ENCODE measurements at regions not wholly inside any gene's neighbourhood (a gene's known extent, or its start where the extent isn't known, plus 50 kb on each side); places are given as distances from the start of the nearest gene placed in this dataset.
A peak's percentile ranks its signal among the peaks of the same experiment; 100 is the strongest.
"Not testable (repeated sequence)": the region's sequence is repeated elsewhere in the genome, so short reads cannot be mapped to it uniquely, and the experiment has no call there.

GRCh38 chr6:37566111-37566949 lies 66.6 kb upstream of the CCDC167 start:
- POLR2A ChIA-PET = interaction anchor here (1.1 to 2.0 kb wide), 4 partner anchors 9 to 31 kb away, joined by 3 to 6 read pairs (median 4); no protein-coding TSS in a partner anchor
- ATAC-seq (ENCODE audit: low read depth) = peak; percentile 65
- H3K4me3 Mint-ChIP-seq = peak overlapping the region; percentile 60
- H3K36me3 Mint-ChIP-seq (ENCODE audit: low read depth) = no peaks in the 10 kb centered on the region
- TF ChIP-seq CTCF (IDR thresholded peaks at IDR 0.05) = no peak
- no peak overlapping the region for H3K27ac Mint-ChIP-seq
- peaks cover 63% of the 10 kb centered on the region for H3K4me1 Mint-ChIP-seq
- peak; percentile 77 for DNase-seq
- H3K9me3 Mint-ChIP-seq = no peaks in the 10 kb centered on the region
- intact Hi-C loops (cut with micrococcal nuclease) = loop anchor here (1.0 kb wide), 8 partner anchors 12 to 446 kb away; no protein-coding TSS in a partner anchor
- CTCF ChIA-PET = interaction anchor here (0.8 to 10.2 kb wide), 16 partner anchors 12 to 241 kb away, joined by 3 to 158 read pairs (median 6); no protein-coding TSS in a partner anchor
- no peaks in the 10 kb centered on the region for H3K27me3 Mint-ChIP-seq

DNA sequence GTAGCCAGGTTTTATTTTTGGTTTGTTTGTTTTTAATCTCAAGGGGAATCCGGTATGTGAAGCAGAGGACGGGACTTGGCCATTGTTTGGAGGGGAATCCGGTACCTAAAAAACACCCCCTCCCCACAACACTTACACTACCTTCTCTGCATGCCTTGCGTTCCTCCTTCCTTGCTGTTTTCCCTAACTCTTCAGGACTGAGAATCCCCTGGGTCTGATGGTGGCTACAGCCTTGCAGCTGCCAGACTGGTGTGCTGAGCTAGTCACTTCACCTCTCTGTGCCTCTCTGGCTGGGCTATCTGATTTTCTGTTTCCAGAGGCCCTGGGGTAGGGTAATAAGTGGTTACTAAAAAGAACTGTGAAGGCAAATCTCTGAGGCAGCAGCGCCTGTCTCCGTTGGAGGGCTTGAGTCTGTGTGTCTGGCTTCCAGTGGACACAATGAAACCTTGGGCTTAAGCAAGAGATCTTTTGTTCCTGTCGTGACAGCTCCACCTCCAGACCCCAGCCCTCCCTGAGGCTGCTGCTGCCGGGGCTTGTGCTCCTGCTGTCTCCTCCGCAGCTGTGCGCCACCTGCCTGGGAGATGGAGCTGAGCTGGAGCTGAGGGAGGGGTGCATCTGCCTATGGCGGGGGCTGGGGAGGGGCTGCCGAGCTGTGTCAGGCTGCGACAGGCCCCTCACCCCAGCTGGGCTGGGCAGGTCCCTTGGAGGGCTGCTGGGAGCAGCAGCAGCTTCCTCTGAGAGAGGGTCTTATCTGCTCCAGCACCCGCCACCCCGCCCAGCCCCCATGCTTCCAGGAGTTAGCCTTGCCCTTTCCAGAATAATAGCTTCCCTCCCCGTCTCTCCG lies 65.8 kb upstream of the CCDC167 start:
- H3K4me1 Mint-ChIP-seq = peaks cover 68% of the 10 kb centered on the region
- intact Hi-C loops (cut with micrococcal nuclease) = loop anchor here (1.0 kb wide), 8 partner anchors 11 to 447 kb away; no protein-coding TSS in a partner anchor
- ChIA-PET POLR2A (interaction anchor here (1.4 to 2.0 kb wide), 3 partner anchors 8 to 30 kb away, joined by 3 to 6 read pairs (median 5); no protein-coding TSS in a partner anchor), CTCF (interaction anchor here (0.7 to 10.2 kb wide), 16 partner anchors 11 to 240 kb away, joined by 3 to 158 read pairs (median 6); no protein-coding TSS in a partner anchor)
- H3K9me3 Mint-ChIP-seq = no peaks in the 10 kb centered on the region
- no peak for TF ChIP-seq CTCF (IDR thresholded peaks at IDR 0.05)
- peak overlapping the region; percentile 60 for H3K4me3 Mint-ChIP-seq
- no peaks in the 10 kb centered on the region for H3K36me3 Mint-ChIP-seq (ENCODE audit: low read depth)
- no peaks in the 10 kb centered on the region for H3K27me3 Mint-ChIP-seq
- ATAC-seq (ENCODE audit: low read depth) (no peak), DNase-seq (no peak)
- peak overlapping the region; percentile 7 for H3K27ac Mint-ChIP-seq

- CTCF ChIA-PET = interaction anchor here (0.6 to 10.2 kb wide), 4 partner anchors 8 to 135 kb away, joined by 3 to 158 read pairs (median 4); partner anchors contain the start of gene MDGA1
- intact Hi-C loops (cut with micrococcal nuclease) = loop anchor here (1.0 to 2.0 kb wide), 3 partner anchors 10 to 60 kb away; no protein-coding TSS in a partner anchor
- H3K27ac Mint-ChIP-seq = peak overlapping the region; percentile 90
- not testable (repeated sequence) for ATAC-seq (ENCODE audit: low read depth); H3K36me3 Mint-ChIP-seq (ENCODE audit: low read depth); H3K9me3 Mint-ChIP-seq; H3K27me3 Mint-ChIP-seq; H3K4me3 Mint-ChIP-seq; DNase-seq
- POLR2A ChIA-PET = interaction anchor here (1.1 to 3.0 kb wide), 6 partner anchors 8 to 68 kb away, joined by 3 to 33 read pairs (median 8); partner anchors contain the start of gene CCDC167
- H3K4me1 Mint-ChIP-seq = peaks cover 87% of the 10 kb centered on the region
These were observed 63.2 kb upstream of the CCDC167 start for GRCh38 chr6:37562926-37563288.

- peaks cover 98% of the 10 kb centered on the region for H3K4me1 Mint-ChIP-seq
- POLR2A ChIA-PET = interaction anchor here (2.0 to 2.2 kb wide), 2 partner anchors 14 to 23 kb away, joined by 8 read pairs; no protein-coding TSS in a partner anchor
- H3K4me3 Mint-ChIP-seq = peak overlapping the region; percentile 60
- H3K9me3 Mint-ChIP-seq = no peaks in the 10 kb centered on the region
- ATAC-seq (ENCODE audit: low read depth) (no peak), DNase-seq (no peak)
- TF ChIP-seq CTCF (IDR thresholded peaks at IDR 0.05) = no peak
- no peaks in the 10 kb centered on the region for H3K27me3 Mint-ChIP-seq
- intact Hi-C loops (cut with micrococcal nuclease) = no loop called here
- H3K36me3 Mint-ChIP-seq (ENCODE audit: low read depth) = no peaks in the 10 kb centered on the region
- CTCF ChIA-PET = no interaction called here
- H3K27ac Mint-ChIP-seq = peak overlapping the region; percentile 90
These were observed 61.7 kb upstream of the CCDC167 start for GRCh38 chr6:37561361-37561760.

DNA sequence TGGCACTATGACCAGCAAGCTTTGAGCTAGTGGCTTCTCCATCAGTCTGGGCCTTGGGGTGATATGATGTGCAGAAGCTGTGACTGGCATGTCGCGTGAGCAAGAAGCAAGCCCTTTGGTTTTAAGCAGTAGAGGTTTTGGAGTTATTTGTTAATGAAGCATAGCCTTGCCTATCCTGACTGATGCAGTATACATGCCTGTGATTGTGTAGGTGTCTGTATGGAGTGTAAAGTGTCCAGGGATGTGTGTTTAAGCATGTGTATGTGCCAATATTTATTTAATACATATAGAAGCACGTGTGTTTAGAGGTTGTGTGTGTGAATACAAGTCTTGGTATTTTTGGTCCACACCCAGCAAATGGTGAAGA lies 61.0 kb upstream of the CCDC167 start:
- Mint-ChIP-seq H3K4me3 (peak overlapping the region; percentile 8), H3K9me3 (no peaks in the 10 kb centered on the region), H3K27ac (peak overlapping the region; percentile 90), H3K27me3 (no peaks in the 10 kb centered on the region), H3K4me1 (peaks cover 99% of the 10 kb centered on the region), H3K36me3 (ENCODE audit: low read depth) (no peaks in the 10 kb centered on the region)
- ATAC-seq (ENCODE audit: low read depth) (no peak), DNase-seq (no peak)
- intact Hi-C loops (cut with micrococcal nuclease) = no loop called here
- ChIA-PET POLR2A (interaction anchor here (0.7 kb wide), 1 partner anchor 71 kb away, joined by 3 read pairs; no protein-coding TSS in a partner anchor), CTCF (interaction anchor here (0.6 to 1.3 kb wide), 3 partner anchors 13 to 379 kb away, joined by 3 to 4 read pairs (median 3); no protein-coding TSS in a partner anchor)
- TF ChIP-seq CTCF (IDR thresholded peaks at IDR 0.05) = no peak

All from activated B cell treated with CpG ODN at 0.5 μM for 24 hours (primary cell).